ENCODE measurements at regions not wholly inside any gene's neighbourhood (a gene's known extent, or its start where the extent isn't known, plus 50 kb on each side); places are given as distances from the start of the nearest gene placed in this dataset.
A peak's percentile ranks its signal among the peaks of the same experiment; 100 is the strongest.

DNA sequence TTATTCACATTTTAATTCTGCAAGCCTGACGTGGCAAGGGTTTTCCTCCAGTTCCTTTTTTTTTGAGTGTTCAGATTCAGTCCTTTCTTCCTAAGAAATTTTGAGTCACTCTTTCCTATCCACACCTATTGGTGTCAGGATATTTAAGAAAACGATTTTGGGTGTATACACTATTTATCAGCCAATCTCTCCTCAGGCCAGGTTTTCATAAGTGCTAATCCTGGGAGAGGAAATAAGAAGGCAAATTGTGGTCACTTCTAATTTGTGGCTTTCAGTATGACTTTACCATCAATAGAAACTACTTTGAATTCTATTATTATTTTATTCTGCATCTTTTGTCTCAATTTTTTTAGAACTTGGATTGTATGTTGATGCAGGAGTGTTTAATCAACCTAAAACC lies 174.4 kb downstream of the DSEL start:
- H3K9me3 Mint-ChIP-seq: peaks cover 3 to 5% of the 10 kb centered on the region in 2 donors
- ATAC-seq (no peak), DNase-seq (ENCODE audit: low spot score in 2 of 2) (no peak)
- no peak overlapping the region for H3K27ac Mint-ChIP-seq
- H3K36me3 Mint-ChIP-seq: peaks cover 0 to 6% of the 10 kb centered on the region in 2 donors

GRCh38 chr18:67337696-67338095 lies 178.8 kb downstream of the DSEL start:
- Mint-ChIP-seq H3K9me3 (peaks cover 8 to 16% of the 10 kb centered on the region in 2 donors), H3K27ac (no peak overlapping the region), H3K36me3 (peaks cover 0 to 14% of the 10 kb centered on the region in 2 donors)
- ATAC-seq (no peak), DNase-seq (ENCODE audit: low spot score in 2 of 2) (no peak)

GRCh38 chr18:67331857-67332256 lies 184.7 kb downstream of the DSEL start:
- Mint-ChIP-seq H3K27ac (no peak overlapping the region), H3K36me3 (peaks cover 0 to 8% of the 10 kb centered on the region in 2 donors), H3K9me3 (peaks cover 6 to 11% of the 10 kb centered on the region in 2 donors)
- no peak for ATAC-seq
- no peak for DNase-seq (ENCODE audit: low spot score in 2 of 2)

DNA sequence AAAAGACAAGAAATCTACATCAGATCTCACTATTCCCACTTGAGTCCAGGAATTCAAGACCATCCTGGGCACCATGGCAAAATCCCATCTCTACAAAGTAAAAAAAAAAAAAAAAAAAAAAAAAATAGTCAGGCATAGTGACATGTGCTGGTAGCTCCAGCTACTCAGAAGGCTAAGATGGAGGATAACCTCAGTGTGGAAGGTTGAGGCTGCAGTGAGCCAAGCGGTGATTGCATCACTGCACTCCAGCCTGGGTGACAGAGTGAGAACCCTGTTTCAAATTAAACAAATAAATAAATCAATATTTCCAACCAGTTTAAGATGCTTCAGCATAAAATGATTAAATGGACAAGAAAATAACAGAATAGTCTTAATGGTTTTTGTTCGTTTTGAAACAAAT lies 197.4 kb downstream of the DSEL start:
- no peaks in the 10 kb centered on the region for H3K36me3 Mint-ChIP-seq
- DNase-seq (ENCODE audit: low spot score in 2 of 2) (no peak), ATAC-seq (no peak)
- H3K27ac Mint-ChIP-seq: no peak overlapping the region
- peaks cover 3 to 4% of the 10 kb centered on the region in 2 donors for H3K9me3 Mint-ChIP-seq

DNA sequence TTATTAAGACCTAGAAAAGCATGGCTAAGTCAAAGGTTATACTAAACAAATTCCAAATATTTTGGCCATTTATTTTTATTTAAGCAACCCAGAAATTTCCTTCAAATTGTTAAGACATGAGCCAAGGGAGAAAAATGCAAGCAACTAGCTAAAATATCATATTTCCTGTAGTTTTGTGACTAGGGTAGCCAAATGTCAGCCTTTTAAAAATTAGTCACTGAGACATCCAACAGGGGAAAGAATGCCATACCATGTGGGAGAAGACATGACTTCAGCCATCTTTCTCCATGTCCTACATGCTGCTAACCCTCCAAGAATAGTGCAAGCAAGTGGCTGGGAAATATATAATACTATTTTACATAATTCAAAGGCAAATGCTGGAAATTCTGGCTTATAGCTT lies 197.9 kb downstream of the DSEL start:
- no peak for DNase-seq (ENCODE audit: low spot score in 2 of 2)
- no peak overlapping the region for H3K27ac Mint-ChIP-seq
- ATAC-seq: no peak
- H3K36me3 Mint-ChIP-seq: no peaks in the 10 kb centered on the region
- peaks cover 3 to 4% of the 10 kb centered on the region in 2 donors for H3K9me3 Mint-ChIP-seq

- Mint-ChIP-seq H3K27ac (no peak overlapping the region), H3K36me3 (no peaks in the 10 kb centered on the region), H3K9me3 (no peaks in the 10 kb centered on the region)
- no peak for ATAC-seq
- DNase-seq (ENCODE audit: low spot score in 2 of 2): no peak
These were observed 205.7 kb downstream of the DSEL start for GRCh38 chr18:67310826-67311225.

GRCh38 chr18:67308819-67309218 lies 207.7 kb downstream of the DSEL start:
- Mint-ChIP-seq H3K9me3 (peaks cover 0 to 3% of the 10 kb centered on the region in 2 donors), H3K36me3 (no peaks in the 10 kb centered on the region), H3K27ac (no peak overlapping the region)
- DNase-seq (ENCODE audit: low spot score in 2 of 2) (no peak), ATAC-seq (no peak)

DNA sequence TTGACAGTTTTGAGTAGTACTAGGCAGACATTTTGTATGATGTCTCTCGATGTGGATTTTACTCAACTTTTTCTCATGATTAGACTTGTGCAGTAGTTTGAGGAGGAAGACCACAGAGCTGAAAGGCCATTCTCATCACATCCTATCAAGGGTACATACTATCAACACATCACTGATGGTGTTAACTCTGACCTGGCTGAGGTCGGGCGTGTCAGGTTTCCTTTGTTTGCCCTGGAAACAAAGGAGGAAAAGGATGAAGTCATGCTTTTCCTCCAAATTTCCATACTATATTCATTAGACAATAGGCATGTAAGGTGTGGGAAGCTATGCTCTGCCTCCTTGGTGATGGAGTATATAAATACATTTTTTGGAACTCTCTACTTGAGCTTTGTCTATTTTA lies 211.1 kb downstream of the DSEL start:
- DNase-seq (ENCODE audit: low spot score in 2 of 2) (no peak), ATAC-seq (no peak)
- Mint-ChIP-seq H3K36me3 (peaks cover 11 to 16% of the 10 kb centered on the region in 2 donors), H3K9me3 (peaks cover 7 to 14% of the 10 kb centered on the region in 2 donors), H3K27ac (no peak overlapping the region)

DNA sequence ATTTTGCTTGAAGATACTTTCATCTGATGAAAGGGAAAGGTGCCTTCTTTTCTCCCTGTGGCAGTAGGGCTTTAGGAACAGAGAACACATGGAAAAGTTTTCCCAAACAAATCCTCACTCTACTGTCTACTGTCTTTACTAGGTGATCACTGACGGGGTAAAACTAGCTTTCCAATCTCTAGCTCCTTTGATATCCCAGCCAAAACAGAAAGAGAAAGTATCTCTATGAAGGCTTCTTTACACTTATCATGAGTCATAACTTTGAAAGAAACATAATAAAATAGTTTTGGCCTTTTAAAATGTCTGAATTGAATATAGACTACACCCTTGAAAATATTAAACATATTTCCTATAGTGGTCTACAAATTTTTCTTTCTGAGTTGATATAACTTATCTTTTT lies 214.5 kb downstream of the DSEL start:
- peak overlapping the region; percentile 33 to 70 for H3K27ac Mint-ChIP-seq
- peaks cover 13 to 18% of the 10 kb centered on the region in 2 donors for H3K36me3 Mint-ChIP-seq
- ATAC-seq (peak; percentile 18 to 69), DNase-seq (ENCODE audit: low spot score in 2 of 2) (no peak)
- H3K9me3 Mint-ChIP-seq: peaks cover 14 to 17% of the 10 kb centered on the region in 2 donors

- peaks cover 14 to 17% of the 10 kb centered on the region in 2 donors for H3K9me3 Mint-ChIP-seq
- H3K27ac Mint-ChIP-seq: peak overlapping the region; percentile 33 to 69
- H3K36me3 Mint-ChIP-seq: peaks cover 13 to 18% of the 10 kb centered on the region in 2 donors
- ATAC-seq: peak; percentile 40 to 64
- no peak for DNase-seq (ENCODE audit: low spot score in 2 of 2)
These were observed 214.9 kb downstream of the DSEL start for GRCh38 chr18:67301592-67301991.

GRCh38 chr18:67300498-67300897 lies 216.0 kb downstream of the DSEL start:
- ATAC-seq (no peak), DNase-seq (ENCODE audit: low spot score in 2 of 2) (peak in 1 of 2 donors; percentile 11)
- Mint-ChIP-seq H3K9me3 (peaks cover 14 to 17% of the 10 kb centered on the region in 2 donors), H3K36me3 (peaks cover 13 to 18% of the 10 kb centered on the region in 2 donors), H3K27ac (no peak overlapping the region)

DNA sequence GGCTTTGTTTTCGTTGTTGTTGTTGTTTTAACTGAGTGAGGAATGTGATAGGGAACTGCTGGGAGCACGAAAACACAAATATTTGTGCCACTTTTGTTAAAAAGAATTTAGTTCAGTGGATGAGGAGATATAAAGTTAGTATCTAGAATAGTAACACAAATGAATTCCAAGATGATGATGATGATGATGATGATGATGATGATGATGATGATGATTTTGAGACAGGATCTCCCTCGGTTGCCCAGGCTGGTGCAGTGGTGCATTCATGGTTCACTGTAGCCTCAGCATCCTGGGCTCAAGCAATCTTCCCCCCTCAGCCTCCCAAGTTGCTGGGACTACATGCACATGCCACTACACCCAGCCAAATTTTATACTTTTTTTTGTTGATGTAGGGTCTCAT lies 223.7 kb downstream of the DSEL start:
- no peaks in the 10 kb centered on the region for H3K36me3 Mint-ChIP-seq

DNA sequence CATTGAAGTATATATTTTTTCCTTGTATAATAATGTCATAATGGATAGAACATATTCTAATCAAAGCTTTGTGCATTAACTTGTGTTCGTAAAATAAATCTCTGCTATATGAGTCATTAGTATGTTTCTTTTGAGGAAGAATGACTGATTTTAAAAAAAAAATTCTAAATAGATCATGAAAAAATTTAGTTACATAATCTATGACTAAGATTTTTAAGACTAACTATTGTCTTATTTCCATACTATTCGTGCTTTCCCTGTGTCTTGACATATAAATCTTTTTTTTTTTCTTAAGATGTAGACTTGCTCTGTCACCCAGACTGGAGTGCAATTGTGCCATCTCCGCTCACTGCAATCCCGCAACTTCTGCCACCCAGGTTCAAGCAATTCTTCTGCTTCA lies 226.1 kb downstream of the DSEL start:
- Mint-ChIP-seq H3K36me3 (no peaks in the 10 kb centered on the region), H3K9me3 (peaks cover 6% of the 10 kb centered on the region in 2 donors), H3K27ac (no peak overlapping the region)
- DNase-seq (ENCODE audit: low spot score in 2 of 2): no peak
- no peak for ATAC-seq

More for the DNA sequence above, 223.7 kb downstream of the DSEL start:
- Mint-ChIP-seq H3K27ac (no peak overlapping the region), H3K9me3 (peaks cover 6% of the 10 kb centered on the region in 2 donors)
- ATAC-seq: no peak
- DNase-seq (ENCODE audit: low spot score in 2 of 2): no peak

GRCh38 chr18:67285583-67285982 lies 230.9 kb downstream of the DSEL start:
- ATAC-seq: no peak
- no peaks in the 10 kb centered on the region for H3K36me3 Mint-ChIP-seq
- H3K9me3 Mint-ChIP-seq: no peaks in the 10 kb centered on the region
- no peak overlapping the region for H3K27ac Mint-ChIP-seq
- no peak for DNase-seq (ENCODE audit: low spot score in 2 of 2)

- DNase-seq (ENCODE audit: low spot score in 2 of 2) (no peak), ATAC-seq (no peak)
- no peaks in the 10 kb centered on the region for H3K9me3 Mint-ChIP-seq
- H3K36me3 Mint-ChIP-seq: no peaks in the 10 kb centered on the region
- no peak overlapping the region for H3K27ac Mint-ChIP-seq
These were observed 233.7 kb downstream of the DSEL start for GRCh38 chr18:67282796-67283195.

DNA sequence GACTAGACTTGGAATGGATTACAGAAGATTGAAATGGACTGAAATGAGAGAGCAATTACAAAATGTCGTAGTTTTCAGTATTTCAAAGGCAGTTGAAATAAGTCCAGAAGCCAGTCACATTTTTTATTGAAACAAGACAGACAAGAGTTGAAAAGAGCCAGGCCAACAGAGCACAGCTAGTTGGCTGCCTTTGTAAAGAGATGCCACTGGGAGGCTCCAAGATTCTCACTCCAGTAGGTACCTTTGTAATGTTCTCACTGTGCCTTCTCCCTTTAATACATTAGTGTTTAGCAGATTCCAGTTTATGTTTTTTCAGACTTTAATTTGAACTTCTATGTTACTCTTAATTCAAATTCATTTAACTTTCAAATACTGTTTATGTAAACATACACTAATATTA lies 234.8 kb downstream of the DSEL start:
- no peak for ATAC-seq
- H3K27ac Mint-ChIP-seq: no peak overlapping the region

DNA sequence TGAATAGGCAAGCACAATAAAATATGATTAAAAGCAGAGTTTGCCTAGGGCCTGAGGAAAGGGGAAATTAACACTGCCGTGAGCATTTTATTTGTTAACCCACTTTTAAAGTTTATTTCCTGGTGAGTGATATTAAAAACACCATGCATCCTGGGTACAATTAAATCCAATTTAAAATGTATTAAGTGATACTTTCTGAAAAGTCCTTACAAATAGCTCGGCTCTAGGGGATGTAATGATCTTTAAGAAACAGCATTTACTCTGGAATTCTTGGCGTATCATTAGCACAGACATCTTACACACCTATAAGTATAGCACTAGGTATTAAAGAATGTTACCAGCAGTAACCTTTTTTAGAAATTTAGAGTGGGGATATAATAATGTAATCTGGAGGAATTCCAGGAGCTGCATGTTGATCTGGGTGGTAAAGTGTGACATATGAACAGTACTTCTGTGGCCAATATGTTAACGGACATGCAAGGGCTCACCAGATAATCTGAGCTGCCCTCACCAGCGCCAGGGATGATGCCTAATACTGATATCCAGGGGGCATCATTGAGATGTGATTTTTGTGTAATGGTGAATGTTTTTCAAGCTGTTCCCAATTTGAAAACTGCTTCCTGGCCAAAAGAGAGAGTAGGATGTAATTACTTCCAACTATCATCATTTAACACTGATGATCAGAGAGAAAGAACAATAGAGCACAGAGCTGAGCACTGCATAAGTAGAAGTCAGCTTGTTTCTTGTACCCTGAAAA lies 235.9 kb downstream of the DSEL start:
- H3K27ac Mint-ChIP-seq: no peak overlapping the region
- ATAC-seq (no peak), DNase-seq (ENCODE audit: low spot score in 2 of 2) (no peak)
- H3K36me3 Mint-ChIP-seq: no peaks in the 10 kb centered on the region
- H3K9me3 Mint-ChIP-seq: no peaks in the 10 kb centered on the region

More for the DNA sequence above, 234.8 kb downstream of the DSEL start:
- no peaks in the 10 kb centered on the region for H3K9me3 Mint-ChIP-seq
- no peaks in the 10 kb centered on the region for H3K36me3 Mint-ChIP-seq
- DNase-seq (ENCODE audit: low spot score in 2 of 2): no peak

- Mint-ChIP-seq H3K9me3 (no peaks in the 10 kb centered on the region), H3K36me3 (no peaks in the 10 kb centered on the region), H3K27ac (no peak overlapping the region)
- ATAC-seq (no peak), DNase-seq (ENCODE audit: low spot score in 2 of 2) (no peak)
These were observed 236.5 kb downstream of the DSEL start for GRCh38 chr18:67279988-67280387.

Data from activated naive CD4-positive, alpha-beta T cell treated with anti-CD3 and anti-CD28 coated beads, Interleukin-2, amount 50 U/mL, for 72 hours (primary cell).